H9 (cell line): ENCODE measurements at regions not wholly inside any gene's neighbourhood (a gene's known extent, or its start where the extent isn't known, plus 50 kb on each side); places are given as distances from the start of the nearest gene placed in this dataset.

Experiments
- DNase-seq: peaks from one replicate; pipeline ENCODE4 v3.0.0-alpha.2; 2017
- H2AFZ ChIP-seq: one replicate; pipeline ENCODE4 v1.6.1; 2013; ENCODE audit warnings: mild to moderate bottlenecking, low read length, control low read depth, moderate library complexity
- H2AK5ac ChIP-seq: 2 replicates; pipeline ENCODE4 v1.6.1; 2013; ENCODE audit warnings: low read length, control low read depth, mixed read lengths; ENCODE audit not compliant: insufficient read length
- H2BK120ac ChIP-seq: one replicate; pipeline ENCODE4 v1.6.1; 2013; ENCODE audit warnings: low read depth, mild to moderate bottlenecking, low read length, control low read depth, inconsistent platforms; ENCODE audit not compliant: poor library complexity, severe bottlenecking
- H2BK12ac ChIP-seq: 2 replicates; pipeline ENCODE4 v1.6.1; 2013; ENCODE audit warnings: low read length, control low read depth, mixed read lengths, low read depth; ENCODE audit not compliant: insufficient read length
- H2BK15ac ChIP-seq: 2 replicates; pipeline ENCODE4 v1.6.1; 2013; ENCODE audit warnings: low read depth, low read length, control low read depth
- H2BK20ac ChIP-seq: one replicate; pipeline ENCODE4 v1.6.1; 2013; ENCODE audit warnings: low read depth, mild to moderate bottlenecking, low read length, control low read depth, inconsistent platforms; ENCODE audit not compliant: poor library complexity, severe bottlenecking
- H2BK5ac ChIP-seq: 2 replicates; pipeline ENCODE4 v1.6.1; 2013; ENCODE audit warnings: low read length, control low read depth, mixed read lengths; ENCODE audit not compliant: insufficient read length
- H3K14ac ChIP-seq: 2 replicates; pipeline ENCODE4 v1.6.1; 2013; ENCODE audit warnings: low read length, control low read depth; ENCODE audit not compliant: insufficient read depth
- H3K18ac ChIP-seq: 2 replicates; pipeline ENCODE4 v1.6.1; 2013; ENCODE audit warnings: low read depth, mild to moderate bottlenecking, mixed read lengths, low read length, control low read depth; ENCODE audit not compliant: insufficient read length
- H3K23ac ChIP-seq: 2 replicates; pipeline ENCODE4 v1.6.1; 2013; ENCODE audit warnings: low read length, control low read depth, mixed read lengths, low read depth; ENCODE audit not compliant: insufficient read length
- H3K23me2 ChIP-seq: 2 replicates; pipeline ENCODE4 v1.6.1; 2013; ENCODE audit warnings: low read depth, mild to moderate bottlenecking, mixed read lengths, low read length, control low read depth; ENCODE audit not compliant: insufficient read length, poor library complexity, severe bottlenecking
- H3K27ac ChIP-seq: 2 replicates; pipeline ENCODE4 v1.5.1; 2013; ENCODE audit warnings: low read length, control low read depth, mixed read lengths, low read depth; ENCODE audit not compliant: insufficient read length
- H3K27me3 ChIP-seq: 2 replicates; pipeline ENCODE4 v1.6.1; 2013; ENCODE audit warnings: low read length, control low read depth, inconsistent platforms; ENCODE audit not compliant: insufficient read depth
- H3K4ac ChIP-seq: 2 replicates; pipeline ENCODE4 v1.6.1; 2013; ENCODE audit warnings: low read depth, mild to moderate bottlenecking, control low read depth, inconsistent platforms, low read length, moderate library complexity
- H3K4me1 ChIP-seq: 2 replicates; pipeline ENCODE4 v1.6.1; 2013; ENCODE audit warnings: low read length, control low read depth, inconsistent platforms; ENCODE audit not compliant: insufficient read depth
- H3K4me2 ChIP-seq: 2 replicates; pipeline ENCODE4 v1.6.1; 2013; ENCODE audit warnings: low read length, control low read depth, mixed read lengths; ENCODE audit not compliant: insufficient read length, insufficient read depth
- H3K56ac ChIP-seq: 2 replicates; pipeline ENCODE4 v1.6.1; 2013; ENCODE audit warnings: low read depth, mild to moderate bottlenecking, mixed read lengths, low read length, control low read depth; ENCODE audit not compliant: insufficient read length
- H3K79me1 ChIP-seq: 2 replicates; pipeline ENCODE4 v1.6.1; 2013; ENCODE audit warnings: low read depth, mild to moderate bottlenecking, moderate library complexity, low read length, control low read depth, inconsistent platforms; ENCODE audit not compliant: insufficient read depth, poor library complexity, severe bottlenecking
- H3K79me2 ChIP-seq: 2 replicates; pipeline ENCODE4 v1.6.1; 2013; ENCODE audit warnings: low read length, control low read depth, inconsistent platforms; ENCODE audit not compliant: insufficient read depth
- H3K9ac ChIP-seq: 2 replicates; pipeline ENCODE4 v1.6.1; 2013; ENCODE audit warnings: low read length, control low read depth, mixed read lengths; ENCODE audit not compliant: insufficient read length; ENCODE audit errors: extremely low read depth
- H3K9me3 ChIP-seq: one replicate; pipeline ENCODE4 v1.6.1; 2013; ENCODE audit warnings: low read depth, low read length, inconsistent platforms; ENCODE audit not compliant: control insufficient read depth
- H3T11ph ChIP-seq: one replicate; pipeline ENCODE4 v1.6.1; 2013; ENCODE audit warnings: mild to moderate bottlenecking, low read length, control low read depth, inconsistent platforms
- H4K20me1 ChIP-seq: one replicate; pipeline ENCODE4 v1.6.1; 2013; ENCODE audit not compliant: control insufficient read depth, insufficient read length, insufficient read depth
- H4K5ac ChIP-seq: 2 replicates; pipeline ENCODE4 v1.6.1; 2013; ENCODE audit warnings: low read depth, mild to moderate bottlenecking, mixed read lengths, low read length, control low read depth; ENCODE audit not compliant: insufficient read length
- H4K8ac ChIP-seq: replicated peaks from 2 replicates; pipeline ENCODE4 v1.6.1; 2013; ENCODE audit warnings: low read length, control low read depth, mixed read lengths, low read depth; ENCODE audit not compliant: insufficient read length
- H4K91ac ChIP-seq: 2 replicates; pipeline ENCODE4 v1.6.1; 2013; ENCODE audit warnings: low read depth, mild to moderate bottlenecking, moderate library complexity, mixed read lengths, low read length, control low read depth; ENCODE audit not compliant: insufficient read length
- H3K27ac Mint-ChIP-seq, 3 experiments: 2 replicates in 2 of 3; 3 replicates in 1 of 3; pipeline ENCODE4 v1.8.0; 2020 to 2021; ENCODE audit warnings: mixed read lengths in 3 of 3, mild to moderate bottlenecking in 1 of 3, moderate library complexity in 1 of 3
- H3K27me3 Mint-ChIP-seq: 2 replicates; pipeline ENCODE4 v1.8.0; 2021; ENCODE audit warnings: low read depth, mild to moderate bottlenecking, moderate library complexity, mixed read lengths
- H3K36me3 Mint-ChIP-seq, 3 experiments: 2 replicates in 2 of 3; 3 replicates in 1 of 3; pipeline ENCODE4 v1.8.0; 2020 to 2021; ENCODE audit warnings: low read depth in 3 of 3, mixed read lengths in 3 of 3; ENCODE audit not compliant: insufficient read depth in 1 of 3
- H3K4me1 Mint-ChIP-seq, 2 experiments: 2 replicates each; pipeline ENCODE4 v1.8.0; 2020; ENCODE audit warnings: mixed read lengths in 2 of 2
- H3K4me3 Mint-ChIP-seq, 2 experiments: 2 replicates in 1 of 2; 3 replicates in 1 of 2; pipeline ENCODE4 v1.8.0; 2020 to 2021; ENCODE audit warnings: mild to moderate bottlenecking in 2 of 2, mixed read lengths in 2 of 2, moderate library complexity in 1 of 2
- H3K9me3 Mint-ChIP-seq, 2 experiments: 2 replicates in 1 of 2; 3 replicates in 1 of 2; pipeline ENCODE4 v1.8.0; 2020; ENCODE audit warnings: mild to moderate bottlenecking in 2 of 2, mixed read lengths in 2 of 2, moderate library complexity in 1 of 2
- CTCF ChIP-seq: fragments of 200-600 bp; sonication (generic); conservative IDR thresholded peaks from 3 replicates; pipeline ENCODE4 v1.8.0; 2021; ENCODE audit warnings: antibody characterized with exemption, mild to moderate bottlenecking
- WGBS: extraction: QIAGEN DNeasy Blood & Tissue Kit; methylation state at CpG from one replicate; pipeline ENCODE4 v1.1.7; 2013; ENCODE audit warnings: missing lambda C conversion rate, low lambda C conversion rate, mixed read lengths; ENCODE audit not compliant: insufficient read length; ENCODE audit errors: extremely low coverage; 5-methylcytosine and 5-hydroxymethylcytosine counted together

GRCh38 chr3:118692416-118692815 is 342.2 kb downstream of the IGSF11 start:
- H3K27ac ChIP-seq, result no peak overlapping the region
- H3K9me3 ChIP-seq, result no peaks in the 10 kb centered on the region
- WGBS, result no CpG with 5 or more reads among the region's 1 CpG
- no peak overlapping the region for H4K8ac ChIP-seq
- H2BK12ac ChIP-seq, result no peak overlapping the region
- H3K79me1 ChIP-seq, result no peaks in the 10 kb centered on the region
- no peak overlapping the region for H3K9ac ChIP-seq
- H4K20me1 ChIP-seq, result no peaks in the 10 kb centered on the region
- Mint-ChIP-seq H3K9me3 (peaks cover 3 to 5% of the 10 kb centered on the region in 2 experiments; a peak in 3 of 5 replicates), H3K4me1 (no peaks in the 10 kb centered on the region), H3K27me3 (no peaks in the 10 kb centered on the region), H3K27ac (no peak overlapping the region), H3K4me3 (no peak overlapping the region), H3K36me3 (no peaks in the 10 kb centered on the region; a peak in 1 of 7 replicates)
- no peaks in the 10 kb centered on the region for H3K79me2 ChIP-seq
- H3K23me2 ChIP-seq, result no peaks in the 10 kb centered on the region
- no peak overlapping the region for H3K23ac ChIP-seq
- no peak overlapping the region for H2AK5ac ChIP-seq
- H2BK15ac ChIP-seq, result no peak overlapping the region
- H3K56ac ChIP-seq, result no peak overlapping the region
- no peak overlapping the region for H3K4me2 ChIP-seq
- H3K4ac ChIP-seq, result no peak overlapping the region
- H3K18ac ChIP-seq, result no peak overlapping the region
- no peak overlapping the region for H2BK20ac ChIP-seq
- no peak overlapping the region for H2BK5ac ChIP-seq
- H2AFZ ChIP-seq, result no peak overlapping the region
- no peak overlapping the region for H3T11ph ChIP-seq
- H3K4me1 ChIP-seq, result no peaks in the 10 kb centered on the region
- no peak for DNase-seq
- no peak overlapping the region for H4K5ac ChIP-seq
- H4K91ac ChIP-seq, result no peak overlapping the region
- H3K14ac ChIP-seq, result no peak overlapping the region
- H2BK120ac ChIP-seq, result no peak overlapping the region
- H3K27me3 ChIP-seq, result no peaks in the 10 kb centered on the region
- no peak for TF ChIP-seq CTCF
